GM21528 (cell line): ENCODE measurements at regions not wholly inside any gene's neighbourhood (a gene's known extent, or its start where the extent isn't known, plus 50 kb on each side); places are given as distances from the start of the nearest gene placed in this dataset.
"Not testable (repeated sequence)": the region's sequence is repeated elsewhere in the genome, so short reads cannot be mapped to it uniquely, and the experiment has no call there.

Experiments used
- ATAC-seq: cut with Tn5 transposase; IDR thresholded peaks from one replicate; pipeline ENCODE4 v1.9.1; 2021; ENCODE audit warnings: mild to moderate bottlenecking, moderate library complexity; ENCODE audit not compliant: unreplicated experiment, low FRiP score

GRCh38 chr2:156765450-156765849 is 329.3 kb downstream of the GPD2 start:
- no peak for ATAC-seq

DNA sequence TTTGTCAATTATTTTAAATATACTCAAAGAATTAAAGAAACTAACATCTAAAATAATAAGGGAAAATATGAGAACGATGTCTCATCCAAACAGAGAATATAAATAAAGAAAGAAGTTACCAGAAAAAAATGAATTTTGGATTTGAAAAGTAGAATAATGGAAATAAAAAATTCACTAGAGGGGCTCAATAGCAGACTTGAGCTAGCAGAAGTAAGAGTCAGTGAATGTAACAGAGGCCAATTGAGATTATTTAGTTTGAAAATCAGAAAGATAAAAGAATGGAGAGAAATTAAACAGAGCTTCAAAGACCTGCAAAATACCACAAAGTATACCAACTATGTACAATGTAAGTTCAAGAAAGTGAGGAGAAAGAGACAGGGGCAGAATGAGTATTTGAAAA is 333.6 kb downstream of the GPD2 start:
- ATAC-seq = no peak

- ATAC-seq = no peak
Observed at GRCh38 chr2:156778916-156779315, 342.7 kb downstream of the GPD2 start.

DNA sequence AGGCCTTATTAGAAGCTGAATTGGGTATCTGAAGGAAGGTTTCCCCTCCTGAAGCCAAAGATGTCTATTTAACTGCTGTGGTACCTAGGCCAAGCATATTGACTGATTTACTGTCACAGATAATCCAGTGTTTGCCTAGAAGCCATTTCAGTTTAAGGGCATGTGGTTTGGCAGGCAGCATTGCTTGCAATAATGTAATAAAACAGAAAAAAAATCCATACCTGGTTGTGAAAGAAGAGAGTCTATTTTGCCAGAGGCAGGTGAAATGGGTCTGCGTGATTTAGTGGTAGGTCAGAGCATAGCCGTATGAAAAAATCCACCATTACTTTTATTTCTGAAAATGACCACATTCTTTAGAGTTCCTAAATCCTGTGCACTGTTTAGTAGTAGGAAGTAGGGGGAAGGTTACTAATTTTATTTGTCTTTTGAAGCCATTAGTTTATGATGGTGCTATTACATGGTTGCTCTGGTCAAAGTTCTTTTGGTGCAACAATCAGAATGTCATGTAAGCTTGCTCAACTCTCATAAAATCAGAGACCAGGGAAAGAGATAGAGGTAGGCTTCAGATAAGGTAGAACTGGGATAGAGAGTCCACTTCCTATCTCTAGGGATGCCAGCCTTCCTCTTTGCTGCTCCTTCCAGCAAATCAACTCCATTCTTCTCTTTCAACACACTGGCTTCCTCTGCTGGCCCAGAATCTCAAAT is 343.4 kb downstream of the GPD2 start:
- ATAC-seq = no peak

GRCh38 chr2:156781677-156782076 is 345.5 kb downstream of the GPD2 start:
- ATAC-seq = not testable (repeated sequence)

GRCh38 chr2:156784020-156784701 is 348.0 kb downstream of the GPD2 start:
- ATAC-seq = no peak

DNA sequence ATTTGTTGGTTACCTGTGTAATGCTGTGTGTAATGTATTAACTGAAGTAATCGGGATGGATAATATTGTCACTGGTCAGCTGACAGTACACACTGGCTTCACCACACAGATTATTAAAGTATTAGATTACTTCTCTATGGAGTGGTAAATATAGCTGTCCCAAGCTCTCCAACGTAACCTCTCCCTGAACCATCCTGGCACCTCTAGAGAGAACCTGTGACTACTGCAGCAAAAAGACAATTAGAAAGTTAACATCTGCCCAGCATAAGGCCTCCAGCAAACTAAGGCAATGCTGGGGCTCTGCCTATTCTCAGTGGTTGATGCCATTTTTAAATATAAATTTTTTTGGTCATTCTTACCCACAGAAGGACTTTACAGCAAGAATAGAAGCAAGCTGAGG is 351.3 kb downstream of the GPD2 start:
- ATAC-seq = no peak

DNA sequence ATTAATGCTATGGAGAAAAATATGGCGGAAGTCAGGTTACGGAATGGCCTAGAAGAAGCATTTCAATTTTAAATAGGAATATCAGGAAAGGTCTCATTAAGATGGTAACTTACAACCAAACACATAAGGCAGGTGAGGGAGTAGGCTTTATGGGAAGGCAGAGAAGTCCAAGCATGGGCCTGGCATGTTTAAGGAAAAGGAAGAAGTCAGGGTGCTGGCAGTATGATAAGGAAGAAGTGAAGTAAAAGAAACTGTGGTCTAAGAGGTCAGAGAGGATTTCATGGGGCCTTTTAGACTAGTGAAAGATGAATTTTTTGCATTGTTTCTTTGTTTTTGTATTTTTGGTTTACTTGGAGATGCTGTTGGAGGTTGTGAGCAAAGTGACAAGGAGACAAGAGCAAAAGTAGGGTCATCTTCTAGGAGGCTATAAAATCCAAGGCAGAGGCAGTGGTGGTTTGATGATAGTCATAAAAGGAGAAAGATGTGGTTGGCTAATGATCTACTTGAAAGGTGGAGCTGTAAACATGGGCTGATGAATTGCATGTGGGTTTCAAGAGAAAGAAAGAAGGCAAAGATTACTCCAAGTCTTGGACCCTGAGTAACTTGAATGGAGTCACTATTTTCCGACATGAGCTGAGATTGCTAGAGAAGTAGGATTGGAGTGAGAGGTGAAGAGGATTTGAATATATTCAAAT is 354.3 kb downstream of the GPD2 start:
- no peak for ATAC-seq

GRCh38 chr2:156792242-156792840 is 356.2 kb downstream of the GPD2 start:
- ATAC-seq = no peak

DNA sequence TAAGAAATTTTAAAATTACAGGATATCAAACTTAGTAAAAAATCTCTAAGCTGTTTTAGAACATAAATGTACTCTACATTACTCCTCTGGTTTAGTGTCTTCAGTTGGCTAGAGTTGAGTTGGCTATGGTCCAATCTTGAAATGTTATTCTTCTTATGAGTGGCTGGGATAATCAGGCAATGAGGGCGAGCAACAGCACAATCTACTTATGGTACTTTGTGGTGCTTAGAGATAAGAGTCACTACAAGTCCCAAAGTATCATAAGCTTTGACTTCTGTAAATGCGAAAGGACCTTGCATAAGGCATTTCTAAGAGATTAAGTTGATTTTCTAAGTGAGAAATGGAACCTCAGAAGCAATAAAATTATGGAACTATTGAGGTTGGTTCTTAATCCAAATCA is 361.7 kb downstream of the GPD2 start:
- ATAC-seq = no peak

DNA sequence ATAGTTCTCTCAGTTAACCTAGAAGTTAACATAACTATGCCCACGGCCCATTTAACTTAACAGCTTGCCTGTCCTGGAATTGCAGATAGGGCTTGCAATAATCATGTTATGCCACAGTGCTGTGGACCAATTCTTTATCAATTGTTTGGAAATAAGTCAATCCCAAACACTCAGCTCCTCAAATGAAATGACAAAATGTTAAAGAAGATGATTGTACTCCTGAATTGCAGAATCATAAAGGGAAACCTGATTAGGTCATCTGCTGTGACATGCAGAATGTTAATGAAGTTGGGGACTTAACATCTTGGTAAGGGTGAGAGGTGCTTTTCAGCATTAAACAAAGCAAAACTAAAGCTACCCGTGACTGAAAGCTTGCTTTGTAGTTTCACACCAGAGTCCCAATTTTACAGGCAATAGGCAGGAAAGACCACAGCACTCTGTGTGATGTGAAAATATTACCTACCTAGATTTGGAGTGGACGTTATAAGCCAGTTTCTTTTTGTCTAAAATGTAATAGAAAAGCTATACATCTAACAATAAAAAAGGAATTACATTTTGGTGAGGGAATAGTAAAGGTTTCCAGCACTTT is 364.0 kb downstream of the GPD2 start:
- ATAC-seq = no peak

- ATAC-seq = no peak
Observed at GRCh38 chr2:156800781-156801361, 364.7 kb downstream of the GPD2 start.

- ATAC-seq = no peak
Observed at GRCh38 chr2:156803243-156803642, 367.1 kb downstream of the GPD2 start.

DNA sequence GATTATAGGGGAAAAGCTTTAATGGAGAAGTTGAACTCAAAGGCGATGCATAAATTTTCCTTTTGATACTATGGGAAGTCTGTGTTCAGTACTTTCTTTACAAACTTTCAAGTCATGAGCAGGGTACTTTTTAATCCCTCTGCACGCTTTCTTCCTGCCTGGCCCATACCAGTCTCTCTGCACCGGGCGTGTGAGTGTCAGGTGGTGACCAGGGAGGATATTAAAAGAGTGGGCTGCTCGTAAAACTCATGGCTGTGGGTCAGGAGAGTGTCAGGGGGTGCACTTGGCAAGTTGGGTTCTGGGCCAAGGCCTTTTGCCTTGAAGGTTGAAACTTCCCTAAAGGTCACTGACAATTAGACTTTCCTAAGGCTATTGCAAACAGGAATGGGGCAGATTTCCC is 367.8 kb downstream of the GPD2 start:
- no peak for ATAC-seq

- ATAC-seq = no peak
Observed at GRCh38 chr2:156810094-156810493, 373.9 kb downstream of the GPD2 start.

DNA sequence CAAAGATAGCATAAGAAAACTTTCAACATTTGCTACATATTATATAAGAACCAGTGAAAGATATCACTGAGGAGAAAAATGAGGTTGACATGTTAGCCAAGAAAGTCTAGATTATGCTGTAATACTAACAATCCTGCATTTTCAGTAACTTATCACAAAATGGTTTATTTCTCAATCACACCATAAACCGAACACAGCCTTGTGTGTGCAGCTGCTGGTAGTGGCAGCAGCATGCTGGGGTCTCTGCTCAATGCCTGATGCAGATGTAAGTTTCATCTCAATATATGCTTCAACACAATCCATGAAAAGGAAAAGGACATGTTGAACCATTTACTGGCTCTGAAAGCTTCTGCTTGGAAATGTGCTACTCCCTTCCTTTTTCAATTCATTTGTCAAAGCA is 376.3 kb downstream of the GPD2 start:
- no peak for ATAC-seq

DNA sequence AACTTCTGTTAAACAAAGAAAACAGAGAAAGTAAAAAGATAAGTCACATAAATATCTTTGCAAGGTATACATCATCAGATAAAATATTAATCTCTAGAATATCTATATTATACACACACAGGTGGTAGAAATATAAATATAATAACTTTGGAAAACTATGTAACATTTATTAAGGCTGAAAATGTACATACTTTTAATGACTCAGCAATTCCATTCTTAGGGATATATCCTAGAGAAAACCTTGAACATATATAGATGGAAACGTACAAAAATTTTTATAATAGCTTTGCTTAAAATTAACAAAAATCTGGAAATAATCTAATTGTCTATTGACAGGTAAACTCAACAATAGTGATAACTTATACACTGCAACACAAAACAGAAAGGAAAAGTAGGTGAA is 381.3 kb downstream of the GPD2 start:
- ATAC-seq = no peak

DNA sequence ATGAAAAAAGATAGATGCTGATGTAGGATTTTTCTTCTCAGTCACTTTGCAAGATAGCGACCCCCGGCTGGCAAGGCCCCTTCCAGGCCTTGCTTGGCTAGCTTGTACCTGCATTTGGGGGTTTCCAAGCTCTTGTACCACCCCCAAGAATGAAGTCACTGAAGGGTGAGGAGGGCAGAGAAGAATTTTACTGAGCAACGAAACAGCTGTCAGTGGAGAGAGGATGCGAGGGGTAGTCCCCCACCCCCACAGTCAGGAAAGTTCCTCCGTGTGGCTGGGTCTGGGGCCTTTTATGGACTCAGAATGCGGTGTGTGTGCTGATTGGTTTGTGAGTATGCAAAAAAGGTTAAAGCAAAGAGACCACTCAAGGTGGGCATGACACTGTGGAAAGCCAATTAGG is 382.0 kb downstream of the GPD2 start:
- ATAC-seq = no peak

DNA sequence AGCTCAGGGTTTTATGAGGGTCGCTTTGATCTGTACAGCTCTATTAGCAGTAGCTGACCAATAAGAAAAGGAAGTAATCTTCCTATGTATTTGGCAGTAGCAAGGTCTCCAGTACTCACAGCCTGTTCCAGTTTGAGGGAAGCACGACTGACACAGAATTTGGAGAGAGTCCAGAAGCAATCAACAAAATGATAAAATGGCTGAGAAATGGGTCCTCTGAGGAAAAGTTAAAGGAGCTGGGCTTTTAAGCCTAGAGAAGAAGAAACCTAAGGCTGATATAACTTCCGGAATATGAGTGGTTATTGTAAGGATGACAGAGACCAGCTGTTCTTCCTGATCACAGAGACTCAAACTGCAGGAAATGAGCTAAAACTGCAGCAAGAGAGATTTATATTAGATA is 382.8 kb downstream of the GPD2 start:
- ATAC-seq = no peak

DNA sequence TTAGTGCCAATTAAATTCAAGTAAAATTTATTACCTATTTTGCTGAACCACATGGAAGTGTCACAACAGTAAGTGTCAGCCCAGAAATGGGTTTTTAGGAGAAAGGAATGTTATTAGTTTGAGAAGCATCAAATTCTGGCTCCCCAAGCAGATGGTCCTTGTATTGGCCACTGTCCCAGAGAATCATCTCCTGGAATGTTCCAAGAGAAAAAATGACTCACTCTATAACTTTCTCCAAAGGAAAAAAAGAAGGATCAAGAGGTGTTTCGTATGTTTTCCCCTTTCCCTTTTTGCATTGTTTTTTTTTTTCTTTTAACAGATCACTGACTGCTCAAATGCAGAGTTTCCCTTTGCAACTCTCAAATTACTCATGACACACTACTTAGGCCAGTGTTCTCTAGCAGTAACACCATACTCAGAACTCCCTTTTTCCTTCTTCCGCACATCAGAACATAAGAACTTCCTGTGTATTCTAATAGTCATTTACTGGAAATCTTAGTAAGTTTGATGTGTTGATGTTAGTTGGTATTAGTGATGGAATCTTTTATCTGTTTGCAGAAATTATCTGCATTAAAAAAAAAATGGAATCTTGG is 390.3 kb downstream of the GPD2 start:
- no peak for ATAC-seq
